MM.1S (cell line): ENCODE measurements at regions not wholly inside any gene's neighbourhood (a gene's known extent, or its start where the extent isn't known, plus 50 kb on each side); places are given as distances from the start of the nearest gene placed in this dataset.

Source experiments
- DNase-seq: peaks from one replicate; pipeline ENCODE4 v3.0.0-alpha.2; 2015
- H2AFZ ChIP-seq: fragments of 300-600 bp; sonication (generic); 2 replicates; pipeline ENCODE4 v1.6.0; 2016; ENCODE audit warnings: antibody characterized with exemption, low read length
- H3F3A ChIP-seq: fragments of 300-600 bp; sonication (generic); 2 replicates; pipeline ENCODE4 v1.6.1; 2016; ENCODE audit warnings: mild to moderate bottlenecking, antibody characterized with exemption, low read length, moderate library complexity, mixed read lengths; ENCODE audit not compliant: insufficient read depth
- H3K27ac ChIP-seq: fragments of 300-600 bp; sonication (generic); 2 replicates; pipeline ENCODE4 v1.5.1; 2016; ENCODE audit warnings: mild to moderate bottlenecking, low read length
- H3K27me3 ChIP-seq: fragments of 300-600 bp; sonication (generic); replicated peaks from 2 replicates; pipeline ENCODE4 v1.6.0; 2016; ENCODE audit warnings: low read length; ENCODE audit not compliant: insufficient read depth
- H3K36me3 ChIP-seq: fragments of 300-600 bp; sonication (generic); replicated peaks from 2 replicates; pipeline ENCODE4 v1.6.1; 2016; ENCODE audit warnings: mild to moderate bottlenecking, low read length, mixed read lengths; ENCODE audit not compliant: insufficient read depth
- H3K4me1 ChIP-seq: fragments of 300-600 bp; sonication (generic); 2 replicates; pipeline ENCODE4 v1.6.1; 2016; ENCODE audit warnings: low read length, mixed read lengths
- H3K4me2 ChIP-seq: fragments of 300-600 bp; sonication (generic); 2 replicates; pipeline ENCODE4 v1.6.0; 2016; ENCODE audit warnings: low read depth, low read length
- H3K4me3 ChIP-seq: fragments of 300-600 bp; sonication (generic); 2 replicates; pipeline ENCODE4 v1.5.1; 2016; ENCODE audit warnings: low read length, mixed read lengths
- H3K79me2 ChIP-seq: fragments of 300-600 bp; sonication (generic); 2 replicates; pipeline ENCODE4 v1.6.1; 2016; ENCODE audit warnings: mixed run types, low read length, mixed read lengths
- H3K9ac ChIP-seq: fragments of 300-600 bp; sonication (generic); 2 replicates; pipeline ENCODE4 v1.6.1; 2016; ENCODE audit warnings: low read length, mixed read lengths
- H3K9me2 ChIP-seq: fragments of 300-600 bp; sonication (generic); replicated peaks from 2 replicates; pipeline ENCODE4 v1.6.1; 2016; ENCODE audit warnings: mild to moderate bottlenecking, low read length, mixed read lengths; ENCODE audit not compliant: insufficient read depth
- H3K9me3 ChIP-seq: fragments of 300-600 bp; sonication (generic); replicated peaks from 2 replicates; pipeline ENCODE4 v1.6.1; 2016; ENCODE audit warnings: mild to moderate bottlenecking, low read length, mixed read lengths; ENCODE audit not compliant: insufficient read depth
- H4K20me1 ChIP-seq: fragments of 300-600 bp; sonication (generic); 2 replicates; pipeline ENCODE4 v1.6.1; 2016; ENCODE audit warnings: mild to moderate bottlenecking, low read length, moderate library complexity, mixed read lengths; ENCODE audit not compliant: insufficient read depth
- CTCF ChIP-seq: fragments of 300-600 bp; sonication (generic); IDR thresholded peaks from 2 replicates; pipeline ENCODE4 v1.5.1; 2016; ENCODE audit warnings: antibody characterized with exemption, low read length, mixed read lengths
- EZH2 ChIP-seq: fragments of 300-600 bp; sonication (generic); optimal IDR thresholded peaks from 2 replicates; pipeline ENCODE3; 2017; ENCODE audit warnings: low read depth, mild to moderate bottlenecking, antibody characterized with exemption, low read length, mixed read lengths
- EZH2phosphoT487 ChIP-seq: fragments of 300-600 bp; sonication (generic); IDR thresholded peaks from 2 replicates; pipeline ENCODE4 v1.6.1; 2018; ENCODE audit warnings: antibody characterized with exemption, low read length

GRCh38 chr3:191696348-191696747, 235.4 kb downstream of the PYDC2 start:
- H3K27ac ChIP-seq = no peak overlapping the region
- H3K36me3 ChIP-seq = no peaks in the 10 kb centered on the region
- no peaks in the 10 kb centered on the region for H3K4me1 ChIP-seq
- H2AFZ ChIP-seq = no peak overlapping the region
- no peaks in the 10 kb centered on the region for H3K27me3 ChIP-seq
- TF ChIP-seq CTCF = no peak
- no peak for TF ChIP-seq EZH2phosphoT487
- TF ChIP-seq EZH2 = no peak
- H3K9ac ChIP-seq = no peak overlapping the region
- no peak for DNase-seq
- no peak overlapping the region for H3K4me3 ChIP-seq
- no peaks in the 10 kb centered on the region for H3F3A ChIP-seq
- H4K20me1 ChIP-seq = no peaks in the 10 kb centered on the region
- no peak overlapping the region for H3K4me2 ChIP-seq
- H3K9me2 ChIP-seq = no peaks in the 10 kb centered on the region
- no peaks in the 10 kb centered on the region for H3K79me2 ChIP-seq
- H3K9me3 ChIP-seq = no peaks in the 10 kb centered on the region

- Histone ChIP-seq H3K4me1 (no peaks in the 10 kb centered on the region), H3K9me2 (no peaks in the 10 kb centered on the region), H2AFZ (no peak overlapping the region), H3K4me2 (no peak overlapping the region), H3K36me3 (no peaks in the 10 kb centered on the region), H3K27me3 (no peaks in the 10 kb centered on the region), H4K20me1 (no peaks in the 10 kb centered on the region), H3K27ac (no peak overlapping the region), H3K9me3 (no peaks in the 10 kb centered on the region), H3K4me3 (no peak overlapping the region), H3K79me2 (no peaks in the 10 kb centered on the region), H3F3A (no peaks in the 10 kb centered on the region), H3K9ac (no peak overlapping the region)
- no peak for DNase-seq
- TF ChIP-seq EZH2 (no peak), CTCF (no peak), EZH2phosphoT487 (no peak)
These were observed 238.6 kb downstream of the PYDC2 start for GRCh38 chr3:191699546-191699945.

GRCh38 chr3:191702121-191702520, 241.2 kb downstream of the PYDC2 start:
- no peak for TF ChIP-seq EZH2
- no peak for TF ChIP-seq EZH2phosphoT487
- TF ChIP-seq CTCF = no peak
- Histone ChIP-seq H3K9ac (no peak overlapping the region), H3K9me2 (no peaks in the 10 kb centered on the region), H2AFZ (no peak overlapping the region), H3K36me3 (no peaks in the 10 kb centered on the region), H3K27me3 (no peaks in the 10 kb centered on the region), H3K79me2 (no peaks in the 10 kb centered on the region), H3K27ac (no peak overlapping the region), H3K4me1 (no peaks in the 10 kb centered on the region), H3F3A (no peaks in the 10 kb centered on the region), H4K20me1 (no peaks in the 10 kb centered on the region), H3K4me3 (no peak overlapping the region), H3K9me3 (no peaks in the 10 kb centered on the region), H3K4me2 (no peak overlapping the region)
- DNase-seq = no peak
